ENCODE measurements at regions not wholly inside any gene's neighbourhood (a gene's known extent, or its start where the extent isn't known, plus 50 kb on each side); places are given as distances from the start of the nearest gene placed in this dataset.

DNA sequence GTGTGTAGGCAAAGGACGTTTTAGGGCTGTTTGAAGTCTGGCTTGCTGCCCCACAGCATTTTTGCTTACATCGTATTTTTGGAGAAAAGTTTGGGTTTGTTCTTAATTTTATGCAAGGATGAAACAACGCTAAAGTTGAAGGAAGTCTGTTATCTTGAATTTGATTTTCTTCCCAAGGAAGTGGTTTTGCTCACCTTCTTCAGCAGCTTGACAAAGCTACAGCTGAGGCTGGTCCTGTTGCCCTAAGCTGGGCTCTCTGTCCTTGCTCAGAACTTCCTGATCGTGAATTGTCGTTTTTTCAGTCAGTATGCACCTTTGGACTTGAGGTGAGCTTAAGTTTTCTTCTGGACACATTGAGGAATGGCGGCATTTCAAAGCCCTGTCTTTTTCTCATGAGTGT is 62.1 kb upstream of the GSX1 start:
- TF ChIP-seq, protein P1, sequence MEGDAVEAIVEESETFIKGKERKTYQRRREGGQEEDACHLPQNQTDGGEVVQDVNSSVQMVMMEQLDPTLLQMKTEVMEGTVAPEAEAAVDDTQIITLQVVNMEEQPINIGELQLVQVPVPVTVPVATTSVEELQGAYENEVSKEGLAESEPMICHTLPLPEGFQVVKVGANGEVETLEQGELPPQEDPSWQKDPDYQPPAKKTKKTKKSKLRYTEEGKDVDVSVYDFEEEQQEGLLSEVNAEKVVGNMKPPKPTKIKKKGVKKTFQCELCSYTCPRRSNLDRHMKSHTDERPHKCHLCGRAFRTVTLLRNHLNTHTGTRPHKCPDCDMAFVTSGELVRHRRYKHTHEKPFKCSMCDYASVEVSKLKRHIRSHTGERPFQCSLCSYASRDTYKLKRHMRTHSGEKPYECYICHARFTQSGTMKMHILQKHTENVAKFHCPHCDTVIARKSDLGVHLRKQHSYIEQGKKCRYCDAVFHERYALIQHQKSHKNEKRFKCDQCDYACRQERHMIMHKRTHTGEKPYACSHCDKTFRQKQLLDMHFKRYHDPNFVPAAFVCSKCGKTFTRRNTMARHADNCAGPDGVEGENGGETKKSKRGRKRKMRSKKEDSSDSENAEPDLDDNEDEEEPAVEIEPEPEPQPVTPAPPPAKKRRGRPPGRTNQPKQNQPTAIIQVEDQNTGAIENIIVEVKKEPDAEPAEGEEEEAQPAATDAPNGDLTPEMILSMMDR (IDR thresholded peaks at IDR 0.05), result no peak
- TF ChIP-seq POLR2AphosphoS5 (IDR thresholded peaks at IDR 0.05), result no peak
